ENCODE measurements at regions not wholly inside any gene's neighbourhood (a gene's known extent, or its start where the extent isn't known, plus 50 kb on each side); places are given as distances from the start of the nearest gene placed in this dataset.

DNA sequence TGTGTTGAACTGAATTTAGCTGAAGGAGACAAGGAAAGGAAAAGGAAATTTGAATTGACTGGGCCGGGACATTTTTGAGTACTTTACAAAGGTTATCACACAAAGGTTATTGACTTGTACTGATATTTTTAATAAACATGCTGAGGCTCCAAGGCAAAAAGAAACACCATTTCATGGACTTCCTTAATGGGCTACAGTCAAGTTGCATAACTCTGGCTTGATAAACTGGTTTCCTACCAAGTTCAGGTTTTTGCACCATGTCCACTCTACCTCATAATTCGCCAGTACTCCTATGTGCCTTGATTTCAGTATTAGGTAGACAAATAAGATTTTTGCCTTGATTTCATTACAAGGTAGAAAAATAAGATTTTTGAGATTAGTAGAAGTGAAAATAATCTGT, 65.8 kb upstream of the FUT9 start:
- Histone ChIP-seq H3K27ac (ENCODE audit: low read depth in 1 of 2, low read length in 1 of 2) (no peak overlapping the region), H3K4me3 (no peak overlapping the region), H3K9ac (ENCODE audit: insufficient read depth in 1 of 2, low read length in 2 of 2) (no peak overlapping the region), H3K27me3 (ENCODE audit: control insufficient read depth in 3 of 3, insufficient read depth in 3 of 3, low read length in 2 of 3) (no peaks in the 10 kb centered on the region), H3K9me3 (ENCODE audit: control insufficient read depth in 4 of 4, insufficient read depth in 3 of 4, low read length in 3 of 4) (no peaks in the 10 kb centered on the region), H3K4me1 (ENCODE audit: control insufficient read depth in 5 of 5, insufficient read depth in 5 of 5, low read length in 5 of 5) (no peaks in the 10 kb centered on the region), H3K36me3 (ENCODE audit: control insufficient read depth in 4 of 4, insufficient read depth in 4 of 4, low read length in 4 of 4) (no peaks in the 10 kb centered on the region)
- 65 to 71% methylated on average over 2 of the region's 2 CpGs for WGBS, 2 donors
- TF ChIP-seq, protein P1, sequence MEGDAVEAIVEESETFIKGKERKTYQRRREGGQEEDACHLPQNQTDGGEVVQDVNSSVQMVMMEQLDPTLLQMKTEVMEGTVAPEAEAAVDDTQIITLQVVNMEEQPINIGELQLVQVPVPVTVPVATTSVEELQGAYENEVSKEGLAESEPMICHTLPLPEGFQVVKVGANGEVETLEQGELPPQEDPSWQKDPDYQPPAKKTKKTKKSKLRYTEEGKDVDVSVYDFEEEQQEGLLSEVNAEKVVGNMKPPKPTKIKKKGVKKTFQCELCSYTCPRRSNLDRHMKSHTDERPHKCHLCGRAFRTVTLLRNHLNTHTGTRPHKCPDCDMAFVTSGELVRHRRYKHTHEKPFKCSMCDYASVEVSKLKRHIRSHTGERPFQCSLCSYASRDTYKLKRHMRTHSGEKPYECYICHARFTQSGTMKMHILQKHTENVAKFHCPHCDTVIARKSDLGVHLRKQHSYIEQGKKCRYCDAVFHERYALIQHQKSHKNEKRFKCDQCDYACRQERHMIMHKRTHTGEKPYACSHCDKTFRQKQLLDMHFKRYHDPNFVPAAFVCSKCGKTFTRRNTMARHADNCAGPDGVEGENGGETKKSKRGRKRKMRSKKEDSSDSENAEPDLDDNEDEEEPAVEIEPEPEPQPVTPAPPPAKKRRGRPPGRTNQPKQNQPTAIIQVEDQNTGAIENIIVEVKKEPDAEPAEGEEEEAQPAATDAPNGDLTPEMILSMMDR (IDR thresholded peaks at IDR 0.05; ENCODE audit: control extremely low read depth, extremely low read depth), result no peak
- DNase-seq, result peak in 1 of 3 donors; percentile 1
- no peak for ATAC-seq (ENCODE audit: insufficient read depth, low FRiP score)

DNA sequence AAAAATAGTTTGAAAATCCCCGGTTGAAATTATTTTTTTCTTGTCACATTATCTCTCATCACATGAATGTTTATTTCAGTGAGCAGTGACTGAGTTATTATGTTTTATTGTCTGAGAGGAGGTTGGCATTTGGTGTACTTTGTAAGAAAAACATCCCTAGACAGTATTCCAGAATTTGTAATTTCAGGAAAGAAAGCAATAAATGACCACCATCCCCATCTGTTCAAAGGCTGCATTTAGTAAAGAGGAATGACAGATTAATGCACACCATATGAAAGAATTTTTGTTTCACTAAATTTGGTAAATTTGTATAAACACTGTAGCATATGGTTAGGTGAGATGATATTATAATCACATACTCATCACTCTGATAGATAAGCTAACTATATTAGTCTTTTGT, 57.1 kb upstream of the FUT9 start:
- TF ChIP-seq, protein P1 (IDR thresholded peaks at IDR 0.05; ENCODE audit: control extremely low read depth, extremely low read depth), result no peak
- Histone ChIP-seq H3K36me3 (ENCODE audit: control insufficient read depth in 4 of 4, insufficient read depth in 4 of 4, low read length in 4 of 4) (no peaks in the 10 kb centered on the region), H3K27me3 (ENCODE audit: control insufficient read depth in 3 of 3, insufficient read depth in 3 of 3, low read length in 2 of 3) (no peaks in the 10 kb centered on the region), H3K9ac (ENCODE audit: insufficient read depth in 1 of 2, low read length in 2 of 2) (no peak overlapping the region), H3K9me3 (ENCODE audit: control insufficient read depth in 4 of 4, insufficient read depth in 3 of 4, low read length in 3 of 4) (no peaks in the 10 kb centered on the region), H3K4me1 (ENCODE audit: control insufficient read depth in 5 of 5, insufficient read depth in 5 of 5, low read length in 5 of 5) (no peaks in the 10 kb centered on the region), H3K4me3 (no peak overlapping the region), H3K27ac (ENCODE audit: low read depth in 1 of 2, low read length in 1 of 2) (no peak overlapping the region)
- 56 to 85% methylated on average over 1 of the region's 1 CpG for WGBS, 2 donors
- no peak for DNase-seq
- ATAC-seq (ENCODE audit: insufficient read depth, low FRiP score), result no peak

DNA sequence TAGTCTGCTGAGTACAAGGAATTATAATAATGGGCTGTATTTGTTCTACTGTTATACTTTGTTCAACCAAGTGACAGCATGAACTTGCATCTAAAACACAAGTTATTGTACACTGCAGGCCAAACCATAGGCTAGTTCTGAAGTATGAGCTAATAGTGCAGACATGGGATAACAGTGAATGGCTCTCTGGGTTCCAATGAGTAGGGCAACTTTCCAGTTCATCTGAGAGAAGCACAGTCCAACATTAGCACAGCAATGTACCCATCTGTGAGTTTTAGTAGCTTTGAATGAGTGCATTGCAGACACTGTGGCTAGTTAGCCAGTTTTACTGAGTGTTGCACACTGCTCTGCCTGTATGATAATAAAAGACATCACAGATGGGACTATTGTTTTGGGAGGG, 56.5 kb upstream of the FUT9 start:
- no peak for DNase-seq
- ATAC-seq (ENCODE audit: insufficient read depth, low FRiP score), result no peak
- Histone ChIP-seq H3K4me3 (no peak overlapping the region), H3K9me3 (ENCODE audit: control insufficient read depth in 4 of 4, insufficient read depth in 3 of 4, low read length in 3 of 4) (no peaks in the 10 kb centered on the region), H3K36me3 (ENCODE audit: control insufficient read depth in 4 of 4, insufficient read depth in 4 of 4, low read length in 4 of 4) (no peaks in the 10 kb centered on the region), H3K9ac (ENCODE audit: insufficient read depth in 1 of 2, low read length in 2 of 2) (no peak overlapping the region), H3K27ac (ENCODE audit: low read depth in 1 of 2, low read length in 1 of 2) (no peak overlapping the region), H3K27me3 (ENCODE audit: control insufficient read depth in 3 of 3, insufficient read depth in 3 of 3, low read length in 2 of 3) (no peaks in the 10 kb centered on the region), H3K4me1 (ENCODE audit: control insufficient read depth in 5 of 5, insufficient read depth in 5 of 5, low read length in 5 of 5) (no peaks in the 10 kb centered on the region)
- TF ChIP-seq, protein P1 (IDR thresholded peaks at IDR 0.05; ENCODE audit: control extremely low read depth, extremely low read depth), result no peak

All from lung (tissue), 11 donors.